HCT116 (cell line): ENCODE measurements at regions not wholly inside any gene's neighbourhood (a gene's known extent, or its start where the extent isn't known, plus 50 kb on each side); places are given as distances from the start of the nearest gene placed in this dataset.

ENCODE experiments used
- ATAC-seq: fragments of 200-7000 bp; cut with Tn5 transposase; 2 replicates; pipeline ENCODE4 v1.9.1; 2020; ENCODE audit warnings: mild to moderate bottlenecking, moderate library complexity
- BruUV-seq: library from RNA; stranded (reverse); fragments of 400-500 nt; replicated peaks from 2 replicates; lab custom pipeline; 2021; lab: Mats Ljungman, UMichigan
- CTCF ChIA-PET: fragments of 300-600 bp; sonication (Branson Sonifier 250); formaldehyde crosslinking; loops from one replicate; lab custom pipeline; 2021; ENCODE audit warnings: antibody characterized with exemption; lab: Charles Lee
- POLR2A ChIA-PET: fragments of 300-600, 350-600 bp; sonication (Branson Sonifier 250); formaldehyde crosslinking; loops from one replicate; lab custom pipeline; 2021; ENCODE audit warnings: antibody characterized with exemption; lab: Charles Lee
- RAD21 ChIA-PET, 2 experiments: fragments of 300-600 bp; sonication (Branson Sonifier 250); formaldehyde crosslinking; loops; one replicate each; lab custom pipeline; 2023; ENCODE audit warnings: low total read pairs in 2 of 2; ENCODE audit not compliant: uncharacterized antibody in 2 of 2, unreplicated experiment in 2 of 2, low non-redundant PET in 1 of 2; lab: Charles Lee
- DNase-seq: peaks from one replicate; pipeline ENCODE4 v3.0.0-alpha.2; 2010; ENCODE audit warnings: low read depth, low spot score
- H2AFZ ChIP-seq: fragments of 200-600 bp; shearing (Covaris generic), sonication (generic); 2 replicates; pipeline ENCODE4 v1.6.1; 2017; ENCODE audit warnings: low read depth, mixed run types, mixed read lengths, antibody characterized with exemption, low read length; ENCODE audit not compliant: poor library complexity, severe bottlenecking
- H3K27ac ChIP-seq: 2 replicates; pipeline ENCODE4 v1.5.1; 2012; ENCODE audit warnings: low read depth, low read length
- H3K27me3 ChIP-seq: fragments of 200-600 bp; sonication (generic); 2 replicates; pipeline ENCODE4 v1.6.1; 2016; ENCODE audit warnings: mixed run types, low read length, mixed read lengths; ENCODE audit not compliant: insufficient read depth
- H3K36me3 ChIP-seq, 2 experiments: fragments of 200-500 bp in 1 of 2; fragments of 200-600 bp in 1 of 2; sonication (Bioruptor generic) in 1 of 2; sonication (generic) in 1 of 2; 2 replicates each; pipeline versions ENCODE4 v1.5.1 to v1.6.1; 2014 to 2016; ENCODE audit warnings: low read length in 2 of 2, inconsistent platforms in 1 of 2, mixed read lengths in 1 of 2, mixed run types in 1 of 2; ENCODE audit not compliant: insufficient read depth in 2 of 2, control insufficient read depth in 1 of 2
- H3K4me1 ChIP-seq, 2 experiments: fragments of 200-600 bp in 1 of 2; sonication (generic) in 1 of 2; 2 replicates each; pipeline versions ENCODE4 v1.5.1 to v1.6.1; 2012 to 2017; ENCODE audit warnings: low read length in 2 of 2, inconsistent platforms in 1 of 2, mild to moderate bottlenecking in 1 of 2, mixed read lengths in 1 of 2, mixed run types in 1 of 2, moderate library complexity in 1 of 2; ENCODE audit not compliant: insufficient read depth in 2 of 2, control insufficient read depth in 1 of 2
- H3K4me2 ChIP-seq: fragments of 200-600 bp; sonication (generic); 2 replicates; pipeline ENCODE4 v1.6.1; 2017; ENCODE audit warnings: mixed run types, low read length, mixed read lengths
- H3K4me3 ChIP-seq, 2 experiments: fragments of 200-600 bp in 1 of 2; sonication (generic) in 1 of 2; replicated peaks in 1 of 2; 2 replicates each; pipeline ENCODE4 v1.5.1; 2011 to 2016; ENCODE audit warnings: low read length in 2 of 2, control low read depth in 1 of 2, low read depth in 1 of 2, mild to moderate bottlenecking in 1 of 2, mixed read lengths in 1 of 2, mixed run types in 1 of 2
- H3K79me2 ChIP-seq: fragments of 200-600 bp; sonication (generic); 2 replicates; pipeline ENCODE4 v1.6.1; 2017; ENCODE audit warnings: mild to moderate bottlenecking, mixed run types, low read length, moderate library complexity, mixed read lengths; ENCODE audit not compliant: insufficient read depth
- H3K9ac ChIP-seq: fragments of 200-600 bp; sonication (generic); 2 replicates; pipeline ENCODE4 v1.6.1; 2016; ENCODE audit warnings: low read length, mixed read lengths
- H3K9me2 ChIP-seq: fragments of 200-600 bp; sonication (generic), shearing (Covaris generic); 2 replicates; pipeline ENCODE4 v1.6.1; 2017; ENCODE audit warnings: mixed run types, mild to moderate bottlenecking, moderate library complexity; ENCODE audit not compliant: insufficient read depth
- H3K9me3 ChIP-seq, 2 experiments: fragments of 200-500 bp in 1 of 2; fragments of 200-600 bp in 1 of 2; sonication (Bioruptor generic) in 1 of 2; sonication (generic) in 1 of 2; 2 replicates each; pipeline ENCODE4 v1.6.1; 2014 to 2017; ENCODE audit warnings: low read length in 2 of 2, mixed read lengths in 2 of 2, inconsistent platforms in 1 of 2, low read depth in 1 of 2, mild to moderate bottlenecking in 1 of 2, mixed run types in 1 of 2, moderate library complexity in 1 of 2; ENCODE audit not compliant: control insufficient read depth in 1 of 2, insufficient read depth in 1 of 2
- H4K20me1 ChIP-seq: fragments of 200-600 bp; sonication (generic), shearing (Covaris generic); 2 replicates; pipeline ENCODE4 v1.6.1; 2017; ENCODE audit warnings: mixed run types, mild to moderate bottlenecking, moderate library complexity; ENCODE audit not compliant: insufficient read depth
- ELF1 ChIP-seq: IDR thresholded peaks from 2 replicates; pipeline ENCODE4 v1.6.1; 2012; ENCODE audit warnings: low read depth, borderline replicate concordance
- EZH2 ChIP-seq: fragments of 200-600 bp; sonication (generic); IDR thresholded peaks from 2 replicates; pipeline ENCODE4 v1.6.1; 2017; ENCODE audit warnings: antibody characterized with exemption, mixed run types
- FOSL1 ChIP-seq: IDR thresholded peaks from 2 replicates; pipeline ENCODE4 v1.6.1; 2012; ENCODE audit warnings: low read depth
- JUND ChIP-seq: IDR thresholded peaks from 2 replicates; pipeline ENCODE4 v1.6.1; 2012
- POLR2A ChIP-seq: IDR thresholded peaks from 2 replicates; pipeline ENCODE4 v1.7.0; 2011; ENCODE audit warnings: borderline replicate concordance; ENCODE audit not compliant: insufficient read depth, insufficient read length; ENCODE audit errors: extremely low read depth
- RAD21 ChIP-seq: IDR thresholded peaks from 2 replicates; pipeline ENCODE4 v1.6.1; 2012; ENCODE audit warnings: low read depth, mild to moderate bottlenecking
- SIN3A ChIP-seq: IDR thresholded peaks from 2 replicates; pipeline ENCODE4 v1.6.1; 2012; ENCODE audit warnings: low read depth
- SP1 ChIP-seq: IDR thresholded peaks from 2 replicates; pipeline ENCODE4 v1.6.1; 2012; ENCODE audit warnings: low read depth
- SRF ChIP-seq: IDR thresholded peaks from 2 replicates; pipeline ENCODE4 v1.6.1; 2012; ENCODE audit warnings: low read depth
- YY1 ChIP-seq: IDR thresholded peaks from 2 replicates; pipeline ENCODE4 v1.6.1; 2011; ENCODE audit warnings: low read length, low read depth, moderate library complexity, mild to moderate bottlenecking; ENCODE audit not compliant: insufficient replicate concordance; ENCODE audit errors: extremely low read depth
- ZFX ChIP-seq: fragments of 450-650 bp; IDR thresholded peaks from 2 replicates; pipeline ENCODE4 v1.6.1; 2017
- ZNF274 ChIP-seq: fragments of 200-500 bp; sonication (Bioruptor generic); IDR thresholded peaks from 2 replicates; pipeline ENCODE4 v1.6.1; 2014; ENCODE audit warnings: mild to moderate bottlenecking, low read depth, low read length, inconsistent platforms
- intact Hi-C: fragments of 100-400 bp; cut with micrococcal nuclease; formaldehyde crosslinking; loops from 2 replicates; pipeline ENCODE4 v1.10.0; 2022
- TF ChIP-seq, protein P1 (sequence below): IDR thresholded peaks from 2 replicates; pipeline ENCODE4 v1.6.1; 2011; ENCODE audit warnings: mild to moderate bottlenecking, low read length, moderate library complexity; ENCODE audit not compliant: insufficient replicate concordance; ENCODE audit errors: extremely low read depth
- TF ChIP-seq, protein P2 (sequence below): IDR thresholded peaks from 2 replicates; pipeline ENCODE4 v1.6.1; 2012

DNA sequence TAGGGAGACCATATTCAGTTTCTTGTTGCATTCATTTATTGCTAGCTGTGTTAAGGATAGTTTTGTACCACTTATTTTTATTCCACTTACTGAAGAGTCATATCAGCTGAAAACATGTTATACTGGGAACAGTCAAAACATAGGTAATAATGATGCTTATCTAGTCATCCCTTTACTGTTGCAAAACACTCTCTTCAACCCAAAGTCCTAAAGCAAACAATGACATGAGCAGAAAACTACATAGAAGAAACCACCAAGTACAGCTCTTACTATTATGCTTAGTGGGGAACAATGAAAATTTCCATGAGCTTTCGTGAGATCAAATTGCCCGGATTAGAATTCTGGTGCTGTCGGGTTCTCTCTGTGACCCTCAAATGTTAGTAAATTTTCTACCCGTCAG, 681.4 kb downstream of the NR2F1-AS1 start (continued):
- TF ChIP-seq, protein P1, sequence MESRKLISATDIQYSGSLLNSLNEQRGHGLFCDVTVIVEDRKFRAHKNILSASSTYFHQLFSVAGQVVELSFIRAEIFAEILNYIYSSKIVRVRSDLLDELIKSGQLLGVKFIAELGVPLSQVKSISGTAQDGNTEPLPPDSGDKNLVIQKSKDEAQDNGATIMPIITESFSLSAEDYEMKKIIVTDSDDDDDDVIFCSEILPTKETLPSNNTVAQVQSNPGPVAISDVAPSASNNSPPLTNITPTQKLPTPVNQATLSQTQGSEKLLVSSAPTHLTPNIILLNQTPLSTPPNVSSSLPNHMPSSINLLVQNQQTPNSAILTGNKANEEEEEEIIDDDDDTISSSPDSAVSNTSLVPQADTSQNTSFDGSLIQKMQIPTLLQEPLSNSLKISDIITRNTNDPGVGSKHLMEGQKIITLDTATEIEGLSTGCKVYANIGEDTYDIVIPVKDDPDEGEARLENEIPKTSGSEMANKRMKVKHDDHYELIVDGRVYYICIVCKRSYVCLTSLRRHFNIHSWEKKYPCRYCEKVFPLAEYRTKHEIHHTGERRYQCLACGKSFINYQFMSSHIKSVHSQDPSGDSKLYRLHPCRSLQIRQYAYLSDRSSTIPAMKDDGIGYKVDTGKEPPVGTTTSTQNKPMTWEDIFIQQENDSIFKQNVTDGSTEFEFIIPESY: no peak
- no peak for TF ChIP-seq POLR2A
- no peak for TF ChIP-seq ZFX
- TF ChIP-seq RAD21: no peak
- TF ChIP-seq FOSL1: no peak
- no peak for TF ChIP-seq JUND
- TF ChIP-seq SP1: no peak
- TF ChIP-seq ELF1: no peak
- TF ChIP-seq ZNF274: no peak
- no peak for TF ChIP-seq YY1
- TF ChIP-seq SIN3A: no peak

DNA sequence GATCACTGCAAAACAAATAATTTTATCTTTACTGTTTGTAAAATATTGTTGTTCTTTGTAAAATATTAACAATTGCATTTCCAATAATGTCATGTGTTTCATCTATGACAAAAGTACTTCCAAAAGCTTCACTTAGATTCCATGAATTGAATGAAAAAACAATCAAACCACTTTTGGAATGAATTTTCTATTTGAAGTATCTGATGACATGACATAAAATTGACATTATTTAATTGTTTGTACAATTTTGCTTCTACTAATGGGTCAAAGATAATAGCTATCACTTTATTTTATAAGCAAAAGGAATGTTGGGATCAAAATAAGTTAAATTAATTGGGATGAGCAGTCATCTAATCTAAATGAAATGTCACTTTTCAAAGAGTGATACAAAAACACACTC, 684.3 kb downstream of the NR2F1-AS1 start:
- ATAC-seq: no peak
- ChIA-PET CTCF (no interaction called here), POLR2A (no interaction called here), RAD21 (no interaction called here)
- BruUV-seq: no TSS peak
- no peak overlapping the region for H3K4me3 ChIP-seq
- no peaks in the 10 kb centered on the region for H3K36me3 ChIP-seq
- no peaks in the 10 kb centered on the region for H3K79me2 ChIP-seq
- no peak overlapping the region for H3K9ac ChIP-seq
- DNase-seq: no peak
- no peak overlapping the region for H3K27ac ChIP-seq
- H3K9me3 ChIP-seq: no peaks in the 10 kb centered on the region
- H3K4me2 ChIP-seq: no peak overlapping the region
- no peaks in the 10 kb centered on the region for H3K4me1 ChIP-seq
- no peak for TF ChIP-seq FOSL1
- no peak for TF ChIP-seq EZH2
- TF ChIP-seq, protein P2, sequence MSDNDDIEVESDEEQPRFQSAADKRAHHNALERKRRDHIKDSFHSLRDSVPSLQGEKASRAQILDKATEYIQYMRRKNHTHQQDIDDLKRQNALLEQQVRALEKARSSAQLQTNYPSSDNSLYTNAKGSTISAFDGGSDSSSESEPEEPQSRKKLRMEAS: no peak
- no peak for TF ChIP-seq SRF
- H4K20me1 ChIP-seq: no peaks in the 10 kb centered on the region
- H3K9me2 ChIP-seq: no peaks in the 10 kb centered on the region
- H2AFZ ChIP-seq: no peak overlapping the region
- H3K27me3 ChIP-seq: no peaks in the 10 kb centered on the region
- intact Hi-C loops: no loop called here
